Cardiac muscle cell (in vitro differentiated cells and primary cell): ENCODE measurements at regions not wholly inside any gene's neighbourhood (a gene's known extent, or its start where the extent isn't known, plus 50 kb on each side); places are given as distances from the start of the nearest gene placed in this dataset.

ENCODE experiments used
- DNase-seq, 2 donors: peaks; one replicate each; pipeline versions ENCODE4 v3.0.0 to v3.0.0-alpha.2; 2010 to 2017; ENCODE audit warnings: low read depth in 1 of 2, low spot score in 1 of 2
- H3K27ac ChIP-seq: fragments of 200-600 bp; sonication (generic); 2 replicates; pipeline ENCODE4 v1.5.1; 2016
- H3K27me3 ChIP-seq: fragments of 200-600 bp; sonication (generic); 2 replicates; pipeline ENCODE4 v1.6.0; 2016; ENCODE audit warnings: control low read depth
- H3K36me3 ChIP-seq: fragments of 200-600 bp; sonication (generic); 2 replicates; pipeline ENCODE4 v1.5.1; 2016; ENCODE audit warnings: control low read depth
- H3K4me1 ChIP-seq: fragments of 200-600 bp; sonication (generic); 2 replicates; pipeline ENCODE4 v1.8.1; 2017; ENCODE audit warnings: low read depth, mild to moderate bottlenecking, mixed run types
- H3K4me3 ChIP-seq: fragments of 200-600 bp; sonication (generic); 2 replicates; pipeline ENCODE4 v1.5.1; 2016; ENCODE audit warnings: mild to moderate bottlenecking
- H3K9me3 ChIP-seq: fragments of 200-600 bp; sonication (generic); 2 replicates; pipeline ENCODE4 v1.5.1; 2017; ENCODE audit warnings: low read depth, mild to moderate bottlenecking, control low read depth
- TF ChIP-seq, protein P1 (sequence below): IDR thresholded peaks from 2 replicates; pipeline ENCODE4 v1.5.1; 2012; ENCODE audit warnings: low read depth, mild to moderate bottlenecking, low read length

DNA sequence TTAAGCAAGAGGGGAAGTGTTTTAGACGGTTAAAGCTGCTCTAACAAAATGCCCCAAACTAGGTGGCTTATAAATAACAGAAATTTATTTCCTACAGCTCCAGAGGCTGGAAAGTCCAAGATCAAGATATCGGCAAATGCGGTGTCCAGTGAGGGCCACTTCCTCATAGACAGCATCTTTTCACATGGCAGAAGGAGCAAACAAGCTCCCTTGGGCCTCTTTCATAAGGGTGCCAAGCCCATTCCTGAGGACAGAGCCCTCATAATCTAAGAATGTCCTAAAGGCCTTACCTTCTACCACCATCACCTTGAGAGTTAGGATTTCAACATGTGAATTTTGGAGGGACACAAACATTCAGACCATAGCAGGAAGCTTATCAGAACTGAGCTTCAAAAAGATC lies 57.3 kb upstream of the PPP1CB start:
- Histone ChIP-seq H3K4me1 (peaks cover 29% of the 10 kb centered on the region), H3K36me3 (no peaks in the 10 kb centered on the region), H3K4me3 (no peak overlapping the region), H3K27ac (peak overlapping the region; percentile 93), H3K9me3 (no peaks in the 10 kb centered on the region), H3K27me3 (no peaks in the 10 kb centered on the region)
- DNase-seq: no peak
- TF ChIP-seq, protein P1, sequence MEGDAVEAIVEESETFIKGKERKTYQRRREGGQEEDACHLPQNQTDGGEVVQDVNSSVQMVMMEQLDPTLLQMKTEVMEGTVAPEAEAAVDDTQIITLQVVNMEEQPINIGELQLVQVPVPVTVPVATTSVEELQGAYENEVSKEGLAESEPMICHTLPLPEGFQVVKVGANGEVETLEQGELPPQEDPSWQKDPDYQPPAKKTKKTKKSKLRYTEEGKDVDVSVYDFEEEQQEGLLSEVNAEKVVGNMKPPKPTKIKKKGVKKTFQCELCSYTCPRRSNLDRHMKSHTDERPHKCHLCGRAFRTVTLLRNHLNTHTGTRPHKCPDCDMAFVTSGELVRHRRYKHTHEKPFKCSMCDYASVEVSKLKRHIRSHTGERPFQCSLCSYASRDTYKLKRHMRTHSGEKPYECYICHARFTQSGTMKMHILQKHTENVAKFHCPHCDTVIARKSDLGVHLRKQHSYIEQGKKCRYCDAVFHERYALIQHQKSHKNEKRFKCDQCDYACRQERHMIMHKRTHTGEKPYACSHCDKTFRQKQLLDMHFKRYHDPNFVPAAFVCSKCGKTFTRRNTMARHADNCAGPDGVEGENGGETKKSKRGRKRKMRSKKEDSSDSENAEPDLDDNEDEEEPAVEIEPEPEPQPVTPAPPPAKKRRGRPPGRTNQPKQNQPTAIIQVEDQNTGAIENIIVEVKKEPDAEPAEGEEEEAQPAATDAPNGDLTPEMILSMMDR: no peak

DNA sequence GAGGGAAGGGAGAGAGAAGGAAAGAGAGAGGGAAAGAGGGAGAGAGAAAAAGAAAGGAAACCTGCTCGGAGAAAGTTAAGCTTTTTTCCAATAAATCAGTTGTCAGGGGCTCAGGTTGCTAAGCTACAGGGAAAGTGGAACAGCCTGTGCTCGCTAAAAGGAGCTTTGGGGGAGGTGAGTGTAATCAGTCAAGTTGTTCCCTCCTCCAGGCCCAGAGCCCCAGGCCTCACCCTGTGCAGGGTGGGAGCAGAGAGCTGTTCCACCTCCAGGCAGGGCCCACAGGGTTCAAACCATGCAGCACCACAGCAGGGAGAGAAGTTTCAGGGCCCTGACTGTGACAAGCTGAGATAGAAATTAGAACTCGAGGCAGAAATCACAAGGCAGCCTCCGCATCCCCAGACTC lies 56.4 kb upstream of the PPP1CB start:
- Histone ChIP-seq H3K4me1 (peaks cover 29% of the 10 kb centered on the region), H3K9me3 (no peaks in the 10 kb centered on the region), H3K4me3 (no peak overlapping the region), H3K27ac (peak overlapping the region; percentile 5), H3K27me3 (no peaks in the 10 kb centered on the region), H3K36me3 (no peaks in the 10 kb centered on the region)
- peak in 1 of 2 donors; percentile 26 for DNase-seq
- TF ChIP-seq, protein P1: no peak

DNA sequence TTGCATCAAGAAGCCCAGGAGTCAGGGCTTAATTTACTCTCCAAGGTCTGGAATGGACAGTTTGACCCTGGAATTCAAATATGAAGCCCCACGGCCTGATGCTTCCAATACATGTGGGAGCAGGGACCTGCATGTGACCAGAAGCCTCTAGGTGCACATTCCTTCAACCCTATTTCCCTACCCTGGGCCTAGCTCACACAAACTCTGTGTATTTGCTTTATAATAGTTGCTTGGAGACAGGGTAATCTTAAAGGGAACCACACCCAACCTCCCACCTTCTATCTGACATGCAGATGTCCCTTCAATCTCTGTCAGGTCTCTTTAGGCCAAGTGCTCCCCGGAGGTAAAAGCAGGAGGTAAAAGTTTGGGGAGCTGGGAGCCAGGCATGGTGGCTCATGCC lies 55.4 kb upstream of the PPP1CB start:
- no peak for DNase-seq
- H3K27ac ChIP-seq: no peak overlapping the region
- no peak overlapping the region for H3K4me3 ChIP-seq
- TF ChIP-seq, protein P1: no peak
- H3K36me3 ChIP-seq: no peaks in the 10 kb centered on the region
- no peaks in the 10 kb centered on the region for H3K27me3 ChIP-seq
- no peaks in the 10 kb centered on the region for H3K9me3 ChIP-seq
- H3K4me1 ChIP-seq: peaks cover 27% of the 10 kb centered on the region

DNA sequence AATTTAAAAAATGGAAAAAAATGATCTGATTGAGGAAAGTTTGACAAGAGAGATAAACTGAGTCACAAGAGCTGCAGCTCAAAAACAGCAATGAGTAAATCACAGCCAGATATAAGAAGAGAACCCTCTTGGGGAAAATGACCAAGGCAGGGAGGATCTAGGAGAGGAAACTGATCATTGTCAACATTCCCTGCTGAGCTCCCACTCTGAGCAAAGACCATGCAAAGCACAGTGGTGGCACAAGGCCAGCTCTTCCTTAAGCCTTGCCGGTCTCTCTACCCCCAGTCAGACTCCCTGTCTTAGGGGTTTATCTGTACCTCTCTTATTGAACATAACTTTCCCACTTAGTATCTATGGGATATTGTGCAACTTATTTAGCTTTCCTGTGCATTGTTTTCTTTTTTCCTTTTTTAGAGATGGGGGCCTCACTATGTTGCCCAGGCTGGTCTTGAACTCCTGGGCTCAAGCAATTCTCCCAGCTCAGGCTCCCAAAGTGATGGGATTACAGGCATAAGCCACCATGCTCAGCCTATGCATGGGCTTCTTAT lies 54.0 kb upstream of the PPP1CB start:
- Histone ChIP-seq H3K36me3 (no peaks in the 10 kb centered on the region), H3K9me3 (no peaks in the 10 kb centered on the region), H3K4me3 (no peak overlapping the region), H3K27me3 (no peaks in the 10 kb centered on the region), H3K27ac (no peak overlapping the region), H3K4me1 (peaks cover 16% of the 10 kb centered on the region)
- TF ChIP-seq, protein P1: no peak
- DNase-seq: no peak

DNA sequence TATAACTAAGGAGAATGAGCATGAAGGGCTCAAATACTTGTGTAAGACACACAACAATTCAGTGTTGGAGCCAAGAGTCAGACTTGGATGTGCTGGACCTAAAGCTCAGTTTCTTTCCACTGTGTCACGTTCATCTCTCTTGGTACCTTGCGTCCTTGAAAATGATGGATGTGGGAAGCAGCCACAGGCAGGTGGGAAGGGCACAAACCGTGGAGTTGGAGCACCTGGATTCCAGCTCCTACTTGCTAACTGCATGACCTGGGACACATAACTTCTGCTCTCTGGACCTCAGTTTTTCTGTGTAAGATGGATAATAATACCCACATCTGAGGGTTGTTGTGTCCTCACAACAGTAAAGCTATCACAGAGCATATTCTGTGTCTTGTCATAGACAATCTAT lies 53.1 kb upstream of the PPP1CB start:
- no peaks in the 10 kb centered on the region for H3K36me3 ChIP-seq
- no peak overlapping the region for H3K27ac ChIP-seq
- H3K4me3 ChIP-seq: no peak overlapping the region
- H3K9me3 ChIP-seq: no peaks in the 10 kb centered on the region
- TF ChIP-seq, protein P1: no peak
- peaks cover 14% of the 10 kb centered on the region for H3K4me1 ChIP-seq
- H3K27me3 ChIP-seq: no peaks in the 10 kb centered on the region
- DNase-seq: no peak
